Heart left ventricle (tissue), 13 donors: ENCODE measurements at regions not wholly inside any gene's neighbourhood (a gene's known extent, or its start where the extent isn't known, plus 50 kb on each side); places are given as distances from the start of the nearest gene placed in this dataset.

Experiments used
- POLR2A ChIP-seq, 2 donors: fragments of 450-650 bp; IDR thresholded peaks; one replicate each; pipeline ENCODE4 v1.6.1; 2017; ENCODE audit warnings: antibody characterized with exemption in 2 of 2, mild to moderate bottlenecking in 2 of 2, moderate library complexity in 2 of 2
- TF ChIP-seq, protein P1 (sequence below), 12 donors: fragments of 200-600 bp; sonication (generic) in 4 of 12; IDR thresholded peaks; one replicate each; pipeline versions ENCODE4 v1.5.0 to v1.8.0; 2018 to 2022; ENCODE audit warnings: antibody characterized with exemption in 12 of 12, mild to moderate bottlenecking in 5 of 12
- donor health status: ischemic (EF 13 %, LVEDD 7.1; RV severe dilation, severe dysfunction).
- donor health status: DM: no; HTN: yes; CAD: no.
- donor health status: DM: no; HTN: no; CAD: no.
- donor health status: ischemic (EF 25% LVEDD 6.9; RV normal size, moderate dysfunction).
- donor health status: ischemic (EF 25% LVEDD 5.7; RV mildly dilated, moderate dysfunction).
- donor health status: ischemic (EF 35%, LVEDD 5.7; RV mildly dilated, moderate dysfunction).
- donor health status: nonischemic (EF 11% LVEDD 7.7; RV severe dilation, severe dysfunction).
- donor health status: DM: yes; HTN: yes; CAD: no.
- donor health status: PGD.
- donor health status: ischemic (EF 29% LVEDD 5.4; RV normal size, mild dysfunction).
- donor health status: nonischemic (EF 23%, LVEDD 6.1; RV moderate dilation, normal function).

- TF ChIP-seq, protein P1, sequence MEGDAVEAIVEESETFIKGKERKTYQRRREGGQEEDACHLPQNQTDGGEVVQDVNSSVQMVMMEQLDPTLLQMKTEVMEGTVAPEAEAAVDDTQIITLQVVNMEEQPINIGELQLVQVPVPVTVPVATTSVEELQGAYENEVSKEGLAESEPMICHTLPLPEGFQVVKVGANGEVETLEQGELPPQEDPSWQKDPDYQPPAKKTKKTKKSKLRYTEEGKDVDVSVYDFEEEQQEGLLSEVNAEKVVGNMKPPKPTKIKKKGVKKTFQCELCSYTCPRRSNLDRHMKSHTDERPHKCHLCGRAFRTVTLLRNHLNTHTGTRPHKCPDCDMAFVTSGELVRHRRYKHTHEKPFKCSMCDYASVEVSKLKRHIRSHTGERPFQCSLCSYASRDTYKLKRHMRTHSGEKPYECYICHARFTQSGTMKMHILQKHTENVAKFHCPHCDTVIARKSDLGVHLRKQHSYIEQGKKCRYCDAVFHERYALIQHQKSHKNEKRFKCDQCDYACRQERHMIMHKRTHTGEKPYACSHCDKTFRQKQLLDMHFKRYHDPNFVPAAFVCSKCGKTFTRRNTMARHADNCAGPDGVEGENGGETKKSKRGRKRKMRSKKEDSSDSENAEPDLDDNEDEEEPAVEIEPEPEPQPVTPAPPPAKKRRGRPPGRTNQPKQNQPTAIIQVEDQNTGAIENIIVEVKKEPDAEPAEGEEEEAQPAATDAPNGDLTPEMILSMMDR (IDR thresholded peaks at IDR 0.05): no peak
- no peak for TF ChIP-seq POLR2A (IDR thresholded peaks at IDR 0.05)
These were observed 129.0 kb downstream of the ANKRD60 start for GRCh38 chr20:58099291-58099935.
